Caco-2 (cell line): ENCODE measurements at regions not wholly inside any gene's neighbourhood (a gene's known extent, or its start where the extent isn't known, plus 50 kb on each side); places are given as distances from the start of the nearest gene placed in this dataset.

Experiments
- BruUV-seq: library from RNA; stranded (reverse); fragments of 400-500 nt; replicated peaks from 2 replicates; lab custom pipeline; 2021; lab: Mats Ljungman, UMichigan
- CTCF ChIA-PET: fragments of 300-600 bp; sonication (Branson Sonifier 250); formaldehyde crosslinking; loops from one replicate; lab custom pipeline; 2022; ENCODE audit warnings: antibody characterized with exemption; lab: Charles Lee
- POLR2A ChIA-PET: fragments of 300-600 bp; sonication (Branson Sonifier 250); formaldehyde crosslinking; loops from one replicate; lab custom pipeline; 2022; ENCODE audit warnings: antibody characterized with exemption; lab: Charles Lee
- DNase-seq, 2 experiments: peaks; one replicate each; pipeline versions ENCODE4 v3.0.0 to v3.0.0-alpha.2; 2020 to 2022
- H3K27me3 ChIP-seq: replicated peaks from 2 replicates; pipeline ENCODE4 v1.6.0; 2011; ENCODE audit warnings: low read length; ENCODE audit not compliant: control insufficient read depth, insufficient read depth
- H3K36me3 ChIP-seq: 2 replicates; pipeline ENCODE4 v1.5.1; 2011; ENCODE audit warnings: low read length; ENCODE audit not compliant: control insufficient read depth, insufficient read depth
- H3K4me1 ChIP-seq: fragments of 250-450 bp; sonication (Bioruptor Pico); 2 replicates; pipeline ENCODE4 v1.5.1; 2020; ENCODE audit warnings: mild to moderate bottlenecking
- H3K4me3 ChIP-seq: 2 replicates; pipeline ENCODE4 v1.5.1; 2011; ENCODE audit warnings: low read depth, mild to moderate bottlenecking, control low read depth, low read length
- H3K9me3 ChIP-seq: fragments of 250-450 bp; sonication (Bioruptor Pico); 2 replicates; pipeline ENCODE4 v1.5.1; 2020; ENCODE audit warnings: mild to moderate bottlenecking, moderate library complexity
- H3K27ac Mint-ChIP-seq: one replicate; pipeline ENCODE4 v1.8.0; 2022; ENCODE audit warnings: mixed read lengths; ENCODE audit not compliant: unreplicated experiment
- H3K27me3 Mint-ChIP-seq: one replicate; pipeline ENCODE4 v1.8.0; 2022; ENCODE audit warnings: mixed read lengths; ENCODE audit not compliant: insufficient read depth, unreplicated experiment
- H3K36me3 Mint-ChIP-seq: one replicate; pipeline ENCODE4 v1.8.0; 2022; ENCODE audit warnings: mild to moderate bottlenecking, mixed read lengths; ENCODE audit not compliant: insufficient read depth, unreplicated experiment
- H3K4me1 Mint-ChIP-seq: one replicate; pipeline ENCODE4 v1.8.0; 2022; ENCODE audit warnings: low read depth, mixed read lengths; ENCODE audit not compliant: unreplicated experiment
- H3K4me3 Mint-ChIP-seq: one replicate; pipeline ENCODE4 v1.8.0; 2022; ENCODE audit warnings: mild to moderate bottlenecking, moderate library complexity, mixed read lengths; ENCODE audit not compliant: unreplicated experiment
- H3K9me3 Mint-ChIP-seq: one replicate; pipeline ENCODE4 v1.8.0; 2022; ENCODE audit warnings: mixed read lengths; ENCODE audit not compliant: unreplicated experiment
- intact Hi-C: fragments of 100-400 bp; cut with micrococcal nuclease; formaldehyde crosslinking; loops from one replicate; pipeline ENCODE4 v1.10.0; 2022; ENCODE audit not compliant: unreplicated experiment
- TF ChIP-seq, protein P1 (sequence below), 2 experiments: fragments of 200-600 bp in 1 of 2; IDR thresholded peaks; 1 replicate in 1 of 2; 2 replicates in 1 of 2; pipeline versions ENCODE4 v1.5.1 to v1.8.0; 2011 to 2022; ENCODE audit warnings: antibody characterized with exemption in 1 of 2, control low read depth in 1 of 2, inconsistent platforms in 1 of 2, low read depth in 1 of 2, low read length in 1 of 2, mild to moderate bottlenecking in 1 of 2, moderate library complexity in 1 of 2; ENCODE audit not compliant: insufficient read depth in 1 of 2, severe bottlenecking in 1 of 2, unreplicated experiment in 1 of 2

DNA sequence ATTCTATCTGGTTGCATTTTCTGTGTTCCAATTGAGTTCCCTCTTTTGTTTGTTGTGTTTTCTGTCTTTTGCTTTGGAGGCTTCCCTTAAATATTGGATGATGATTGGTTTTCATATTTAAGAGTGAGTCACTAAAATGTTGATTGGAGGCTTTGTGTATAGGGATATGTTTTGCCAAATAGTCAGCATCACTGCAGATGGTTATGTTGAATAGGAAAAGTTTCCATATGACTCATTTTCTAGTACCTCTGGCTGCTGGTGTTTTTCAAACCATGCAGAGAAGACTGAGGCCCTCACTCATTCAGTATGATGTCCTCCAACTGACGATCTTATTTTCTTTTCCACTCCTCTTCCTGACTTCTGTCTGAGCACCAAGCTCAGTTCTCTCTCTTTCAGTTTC, 1290.0 kb downstream of the EFNA5 start:
- intact Hi-C loops = no loop called here
- CTCF ChIA-PET = no interaction called here
- no peaks in the 10 kb centered on the region for H3K4me1 Mint-ChIP-seq
- H3K9me3 Mint-ChIP-seq = no peaks in the 10 kb centered on the region
- POLR2A ChIA-PET = no interaction called here
- H3K27ac Mint-ChIP-seq = no peak overlapping the region
- no TSS peak for BruUV-seq
- H3K4me3 ChIP-seq = no peak overlapping the region
- no peak for DNase-seq
- TF ChIP-seq, protein P1, sequence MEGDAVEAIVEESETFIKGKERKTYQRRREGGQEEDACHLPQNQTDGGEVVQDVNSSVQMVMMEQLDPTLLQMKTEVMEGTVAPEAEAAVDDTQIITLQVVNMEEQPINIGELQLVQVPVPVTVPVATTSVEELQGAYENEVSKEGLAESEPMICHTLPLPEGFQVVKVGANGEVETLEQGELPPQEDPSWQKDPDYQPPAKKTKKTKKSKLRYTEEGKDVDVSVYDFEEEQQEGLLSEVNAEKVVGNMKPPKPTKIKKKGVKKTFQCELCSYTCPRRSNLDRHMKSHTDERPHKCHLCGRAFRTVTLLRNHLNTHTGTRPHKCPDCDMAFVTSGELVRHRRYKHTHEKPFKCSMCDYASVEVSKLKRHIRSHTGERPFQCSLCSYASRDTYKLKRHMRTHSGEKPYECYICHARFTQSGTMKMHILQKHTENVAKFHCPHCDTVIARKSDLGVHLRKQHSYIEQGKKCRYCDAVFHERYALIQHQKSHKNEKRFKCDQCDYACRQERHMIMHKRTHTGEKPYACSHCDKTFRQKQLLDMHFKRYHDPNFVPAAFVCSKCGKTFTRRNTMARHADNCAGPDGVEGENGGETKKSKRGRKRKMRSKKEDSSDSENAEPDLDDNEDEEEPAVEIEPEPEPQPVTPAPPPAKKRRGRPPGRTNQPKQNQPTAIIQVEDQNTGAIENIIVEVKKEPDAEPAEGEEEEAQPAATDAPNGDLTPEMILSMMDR (IDR thresholded peaks at IDR 0.05; ENCODE audit: insufficient read depth in 1 of 2, low read depth in 1 of 2, low read length in 1 of 2, severe bottlenecking in 1 of 2, unreplicated experiment in 1 of 2) = no peak
- no peaks in the 10 kb centered on the region for H3K9me3 ChIP-seq
- H3K36me3 Mint-ChIP-seq = no peaks in the 10 kb centered on the region
- H3K4me3 Mint-ChIP-seq = no peak overlapping the region
- H3K4me1 ChIP-seq = no peaks in the 10 kb centered on the region
- no peaks in the 10 kb centered on the region for H3K36me3 ChIP-seq
- no peaks in the 10 kb centered on the region for H3K27me3 ChIP-seq
- H3K27me3 Mint-ChIP-seq = no peaks in the 10 kb centered on the region

DNA sequence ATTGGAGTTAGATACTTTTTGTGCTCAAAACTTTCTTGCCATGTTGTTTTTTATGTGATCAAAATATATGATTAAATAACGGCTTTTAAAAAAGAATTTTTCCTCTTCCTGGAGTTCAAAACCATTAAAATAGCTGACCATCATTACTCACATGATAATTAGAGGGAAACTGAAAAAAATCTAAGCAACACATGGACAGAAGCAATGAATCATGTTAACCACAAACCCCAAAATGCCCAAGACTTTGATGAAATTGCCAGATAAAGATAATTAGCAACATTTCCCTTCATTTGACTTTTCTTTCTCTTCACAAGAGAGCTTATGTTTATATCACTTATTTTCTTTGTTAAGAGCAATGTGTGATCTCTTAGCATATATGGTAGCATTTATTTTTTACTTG, 1294.2 kb downstream of the EFNA5 start:
- CTCF ChIA-PET = no interaction called here
- no peak for DNase-seq
- POLR2A ChIA-PET = no interaction called here

DNA sequence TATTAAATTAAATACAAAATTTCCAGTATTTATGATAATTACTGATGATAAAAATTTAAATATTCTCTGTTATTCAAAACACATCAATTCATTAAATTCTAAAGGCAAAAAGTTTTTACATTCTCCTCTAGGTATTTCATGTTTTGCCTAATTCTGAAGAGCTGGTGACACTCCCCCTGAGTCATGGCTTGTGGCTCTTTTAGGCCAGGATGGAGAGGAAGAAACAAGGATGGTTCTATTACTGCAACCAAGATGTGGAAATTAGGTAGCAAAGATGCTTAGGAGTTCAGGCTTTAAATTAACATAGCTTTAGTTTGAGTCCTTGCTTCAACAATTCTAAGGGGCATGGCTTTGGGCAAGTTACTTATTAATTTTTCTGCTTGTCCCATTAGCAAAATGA, 1295.8 kb downstream of the EFNA5 start:
- POLR2A ChIA-PET = no interaction called here
- no peaks in the 10 kb centered on the region for H3K9me3 ChIP-seq
- H3K4me3 ChIP-seq = no peak overlapping the region
- CTCF ChIA-PET = no interaction called here
- BruUV-seq = no TSS peak
- Mint-ChIP-seq H3K36me3 (no peaks in the 10 kb centered on the region), H3K27me3 (no peaks in the 10 kb centered on the region), H3K9me3 (peaks cover 15% of the 10 kb centered on the region), H3K27ac (no peak overlapping the region), H3K4me3 (no peak overlapping the region), H3K4me1 (no peaks in the 10 kb centered on the region)
- H3K36me3 ChIP-seq = no peaks in the 10 kb centered on the region
- H3K4me1 ChIP-seq = no peaks in the 10 kb centered on the region
- H3K27me3 ChIP-seq = no peaks in the 10 kb centered on the region
- no peak for DNase-seq
- TF ChIP-seq, protein P1 (IDR thresholded peaks at IDR 0.05; ENCODE audit: insufficient read depth in 1 of 2, low read depth in 1 of 2, low read length in 1 of 2, severe bottlenecking in 1 of 2, unreplicated experiment in 1 of 2) = no peak
- intact Hi-C loops = no loop called here

More for the DNA sequence above, 1294.2 kb downstream of the EFNA5 start:
- Histone ChIP-seq H3K36me3 (no peaks in the 10 kb centered on the region), H3K4me1 (no peaks in the 10 kb centered on the region), H3K27me3 (no peaks in the 10 kb centered on the region), H3K9me3 (no peaks in the 10 kb centered on the region), H3K4me3 (no peak overlapping the region)
- H3K4me3 Mint-ChIP-seq = no peak overlapping the region
- H3K4me1 Mint-ChIP-seq = no peaks in the 10 kb centered on the region
- BruUV-seq = no TSS peak
- H3K36me3 Mint-ChIP-seq = no peaks in the 10 kb centered on the region
- H3K27ac Mint-ChIP-seq = no peak overlapping the region
- no peaks in the 10 kb centered on the region for H3K27me3 Mint-ChIP-seq
- intact Hi-C loops = no loop called here
- H3K9me3 Mint-ChIP-seq = no peaks in the 10 kb centered on the region
- TF ChIP-seq, protein P1 (IDR thresholded peaks at IDR 0.05; ENCODE audit: insufficient read depth in 1 of 2, low read depth in 1 of 2, low read length in 1 of 2, severe bottlenecking in 1 of 2, unreplicated experiment in 1 of 2) = no peak
